Kidney tubule cell (primary cell): ENCODE measurements at regions not wholly inside any gene's neighbourhood (a gene's known extent, or its start where the extent isn't known, plus 50 kb on each side); places are given as distances from the start of the nearest gene placed in this dataset.
"Not testable (repeated sequence)": the region's sequence is repeated elsewhere in the genome, so short reads cannot be mapped to it uniquely, and the experiment has no call there.

Experiments used
- DNase-seq: peaks from one replicate; pipeline ENCODE4 v3.0.0-alpha.2; 2018; ENCODE audit warnings: low spot score

- DNase-seq, result no peak
Observed at GRCh38 chr4:167831855-167832254, 260.5 kb upstream of the ANXA10 start.

- DNase-seq, result no peak
Observed at GRCh38 chr4:167838686-167839085, 253.7 kb upstream of the ANXA10 start.

- no peak for DNase-seq
Observed at GRCh38 chr4:167842487-167842886, 249.8 kb upstream of the ANXA10 start.

GRCh38 chr4:167854881-167855280, 237.5 kb upstream of the ANXA10 start:
- DNase-seq, result no peak

- not testable (repeated sequence) for DNase-seq
Observed at GRCh38 chr4:167858127-167858526, 234.2 kb upstream of the ANXA10 start.

GRCh38 chr4:167867191-167867590, 225.1 kb upstream of the ANXA10 start:
- DNase-seq, result no peak

- DNase-seq, result no peak
Observed at GRCh38 chr4:167868163-167868562, 224.2 kb upstream of the ANXA10 start.

GRCh38 chr4:167873496-167873895, 218.8 kb upstream of the ANXA10 start:
- no peak for DNase-seq

GRCh38 chr4:167876091-167876490, 216.2 kb upstream of the ANXA10 start:
- DNase-seq, result not testable (repeated sequence)

- DNase-seq, result not testable (repeated sequence)
Observed at GRCh38 chr4:167877826-167878225, 214.5 kb upstream of the ANXA10 start.

- DNase-seq, result no peak
Observed at GRCh38 chr4:167883266-167883665, 209.1 kb upstream of the ANXA10 start.

- DNase-seq, result no peak
Observed at GRCh38 chr4:167885071-167885470, 207.3 kb upstream of the ANXA10 start.

GRCh38 chr4:167885872-167886271, 206.5 kb upstream of the ANXA10 start:
- no peak for DNase-seq

GRCh38 chr4:167887726-167888125, 204.6 kb upstream of the ANXA10 start:
- DNase-seq, result no peak

- DNase-seq, result no peak
Observed at GRCh38 chr4:167890226-167890625, 202.1 kb upstream of the ANXA10 start.

GRCh38 chr4:167893531-167893930, 198.8 kb upstream of the ANXA10 start:
- no peak for DNase-seq

- DNase-seq, result not testable (repeated sequence)
Observed at GRCh38 chr4:167896260-167896659, 196.1 kb upstream of the ANXA10 start.

- DNase-seq, result peak; percentile 23
Observed at GRCh38 chr4:167897116-167897515, 195.2 kb upstream of the ANXA10 start.

- peak; percentile 38 for DNase-seq
Observed at GRCh38 chr4:167903291-167903721, 189.0 kb upstream of the ANXA10 start.

GRCh38 chr4:167906851-167907250, 185.5 kb upstream of the ANXA10 start:
- DNase-seq, result no peak

GRCh38 chr4:167908816-167909215, 183.5 kb upstream of the ANXA10 start:
- no peak for DNase-seq

GRCh38 chr4:167912535-167912934, 179.8 kb upstream of the ANXA10 start:
- not testable (repeated sequence) for DNase-seq

GRCh38 chr4:167918077-167918476, 174.3 kb upstream of the ANXA10 start:
- no peak for DNase-seq

- no peak for DNase-seq
Observed at GRCh38 chr4:167930166-167930565, 162.2 kb upstream of the ANXA10 start.

- DNase-seq, result no peak
Observed at GRCh38 chr4:167934216-167934615, 158.1 kb upstream of the ANXA10 start.
